ENCODE measurements at regions not wholly inside any gene's neighbourhood (a gene's known extent, or its start where the extent isn't known, plus 50 kb on each side); places are given as distances from the start of the nearest gene placed in this dataset.

GRCh38 chr2:67135208-67135607 lies 261.9 kb upstream of the ETAA1 start:
- BruUV-seq (replicated peaks) = no TSS peak
- no peaks in the 10 kb centered on the region for H3K27me3 Mint-ChIP-seq (ENCODE audit: insufficient read depth, unreplicated experiment)
- ChIA-PET POLR2A (interaction anchor here (0.7 kb wide), 1 partner anchor 703 kb away, joined by 3 read pairs; no protein-coding TSS in a partner anchor), CTCF (no interaction called here)
- DNase-seq (ENCODE audit: unreplicated experiment) = no peak
- no peaks in the 10 kb centered on the region for H3K36me3 Mint-ChIP-seq (ENCODE audit: insufficient read depth, unreplicated experiment)
- no peaks in the 10 kb centered on the region for H3K9me3 Mint-ChIP-seq (ENCODE audit: unreplicated experiment)
- intact Hi-C loops (cut with micrococcal nuclease) = no loop called here
- H3K4me3 Mint-ChIP-seq (ENCODE audit: unreplicated experiment) = no peak overlapping the region
- H3K27ac Mint-ChIP-seq (ENCODE audit: low read depth, unreplicated experiment) = no peak overlapping the region
- peaks cover 5% of the 10 kb centered on the region for H3K4me1 Mint-ChIP-seq (ENCODE audit: insufficient read depth, unreplicated experiment)
- no peak for TF ChIP-seq CTCF (IDR thresholded peaks at IDR 0.05; ENCODE audit: unreplicated experiment)

GRCh38 chr2:67137699-67138098 lies 259.4 kb upstream of the ETAA1 start:
- ChIA-PET CTCF (no interaction called here), POLR2A (no interaction called here)
- peak; percentile 20 for DNase-seq (ENCODE audit: unreplicated experiment)
- Mint-ChIP-seq H3K27me3 (ENCODE audit: insufficient read depth, unreplicated experiment) (no peaks in the 10 kb centered on the region), H3K36me3 (ENCODE audit: insufficient read depth, unreplicated experiment) (no peaks in the 10 kb centered on the region), H3K27ac (ENCODE audit: low read depth, unreplicated experiment) (no peak overlapping the region), H3K4me1 (ENCODE audit: insufficient read depth, unreplicated experiment) (peaks cover 5% of the 10 kb centered on the region), H3K9me3 (ENCODE audit: unreplicated experiment) (no peaks in the 10 kb centered on the region), H3K4me3 (ENCODE audit: unreplicated experiment) (no peak overlapping the region)
- no TSS peak for BruUV-seq (replicated peaks)
- TF ChIP-seq CTCF (IDR thresholded peaks at IDR 0.05; ENCODE audit: unreplicated experiment) = no peak
- intact Hi-C loops (cut with micrococcal nuclease) = no loop called here

- no peak for DNase-seq (ENCODE audit: unreplicated experiment)
- TF ChIP-seq CTCF (IDR thresholded peaks at IDR 0.05; ENCODE audit: unreplicated experiment) = no peak
- Mint-ChIP-seq H3K4me3 (ENCODE audit: unreplicated experiment) (no peak overlapping the region), H3K36me3 (ENCODE audit: insufficient read depth, unreplicated experiment) (no peaks in the 10 kb centered on the region), H3K27ac (ENCODE audit: low read depth, unreplicated experiment) (no peak overlapping the region), H3K4me1 (ENCODE audit: insufficient read depth, unreplicated experiment) (peaks cover 5% of the 10 kb centered on the region), H3K9me3 (ENCODE audit: unreplicated experiment) (no peaks in the 10 kb centered on the region), H3K27me3 (ENCODE audit: insufficient read depth, unreplicated experiment) (no peaks in the 10 kb centered on the region)
- CTCF ChIA-PET = no interaction called here
- no TSS peak for BruUV-seq (replicated peaks)
- intact Hi-C loops (cut with micrococcal nuclease) = no loop called here
- POLR2A ChIA-PET = interaction anchor here (0.6 kb wide), 1 partner anchor 335 kb away, joined by 5 read pairs; no protein-coding TSS in a partner anchor
Measured at GRCh38 chr2:67142071-67142470, 255.1 kb upstream of the ETAA1 start.

GRCh38 chr2:67142741-67143140 lies 254.4 kb upstream of the ETAA1 start:
- no peaks in the 10 kb centered on the region for H3K27me3 Mint-ChIP-seq (ENCODE audit: insufficient read depth, unreplicated experiment)

More at GRCh38 chr2:67142741-67143140, 254.4 kb upstream of the ETAA1 start:
- ChIA-PET CTCF (no interaction called here), POLR2A (no interaction called here)
- H3K9me3 Mint-ChIP-seq (ENCODE audit: unreplicated experiment) = no peaks in the 10 kb centered on the region
- no peak overlapping the region for H3K27ac Mint-ChIP-seq (ENCODE audit: low read depth, unreplicated experiment)
- intact Hi-C loops (cut with micrococcal nuclease) = no loop called here
- peaks cover under 1% of the 10 kb centered on the region for H3K4me1 Mint-ChIP-seq (ENCODE audit: insufficient read depth, unreplicated experiment)
- BruUV-seq (replicated peaks) = no TSS peak
- no peaks in the 10 kb centered on the region for H3K36me3 Mint-ChIP-seq (ENCODE audit: insufficient read depth, unreplicated experiment)
- H3K4me3 Mint-ChIP-seq (ENCODE audit: unreplicated experiment) = no peak overlapping the region
- no peak for TF ChIP-seq CTCF (IDR thresholded peaks at IDR 0.05; ENCODE audit: unreplicated experiment)
- no peak for DNase-seq (ENCODE audit: unreplicated experiment)

Measured in MCF 10A (cell line).